ENCODE measurements at regions not wholly inside any gene's neighbourhood (a gene's known extent, or its start where the extent isn't known, plus 50 kb on each side); places are given as distances from the start of the nearest gene placed in this dataset.

- no peak overlapping the region for H3K4me3 ChIP-seq
- H3K36me3 ChIP-seq: no peaks in the 10 kb centered on the region
- H3K27ac ChIP-seq: no peak overlapping the region
- no peaks in the 10 kb centered on the region for H3K4me1 ChIP-seq
- no peaks in the 10 kb centered on the region for H3K27me3 ChIP-seq
- ATAC-seq: no peak
- no peaks in the 10 kb centered on the region for H3K9me3 ChIP-seq
- no peak for DNase-seq
- TF ChIP-seq, protein P1, sequence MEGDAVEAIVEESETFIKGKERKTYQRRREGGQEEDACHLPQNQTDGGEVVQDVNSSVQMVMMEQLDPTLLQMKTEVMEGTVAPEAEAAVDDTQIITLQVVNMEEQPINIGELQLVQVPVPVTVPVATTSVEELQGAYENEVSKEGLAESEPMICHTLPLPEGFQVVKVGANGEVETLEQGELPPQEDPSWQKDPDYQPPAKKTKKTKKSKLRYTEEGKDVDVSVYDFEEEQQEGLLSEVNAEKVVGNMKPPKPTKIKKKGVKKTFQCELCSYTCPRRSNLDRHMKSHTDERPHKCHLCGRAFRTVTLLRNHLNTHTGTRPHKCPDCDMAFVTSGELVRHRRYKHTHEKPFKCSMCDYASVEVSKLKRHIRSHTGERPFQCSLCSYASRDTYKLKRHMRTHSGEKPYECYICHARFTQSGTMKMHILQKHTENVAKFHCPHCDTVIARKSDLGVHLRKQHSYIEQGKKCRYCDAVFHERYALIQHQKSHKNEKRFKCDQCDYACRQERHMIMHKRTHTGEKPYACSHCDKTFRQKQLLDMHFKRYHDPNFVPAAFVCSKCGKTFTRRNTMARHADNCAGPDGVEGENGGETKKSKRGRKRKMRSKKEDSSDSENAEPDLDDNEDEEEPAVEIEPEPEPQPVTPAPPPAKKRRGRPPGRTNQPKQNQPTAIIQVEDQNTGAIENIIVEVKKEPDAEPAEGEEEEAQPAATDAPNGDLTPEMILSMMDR (IDR thresholded peaks at IDR 0.05): no peak
- intact Hi-C loops (cut with DNase I): no loop called here
Measured at GRCh38 chr5:133667217-133667616, 54.9 kb upstream of the FSTL4 start.

DNA sequence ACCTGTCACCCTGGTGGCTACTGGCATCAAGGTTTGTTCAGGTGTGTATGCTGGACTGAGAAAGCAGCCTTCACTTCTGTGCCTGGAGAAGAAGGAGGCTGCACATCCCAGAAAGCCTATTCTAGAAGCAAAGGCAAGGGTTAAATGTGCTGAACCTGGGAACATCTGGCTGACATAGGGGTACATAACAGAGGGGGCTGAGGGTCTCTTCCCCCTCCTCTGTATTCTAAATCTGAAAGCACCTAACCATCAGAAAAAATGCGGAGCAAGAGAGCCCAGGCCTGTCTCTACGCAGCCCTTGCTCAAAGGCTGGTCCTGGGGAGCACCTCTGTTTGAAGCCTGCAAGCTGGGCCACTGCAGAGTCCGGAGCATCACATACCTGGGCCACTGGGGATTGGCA is 53.2 kb upstream of the FSTL4 start:
- Histone ChIP-seq H3K27ac (no peak overlapping the region), H3K27me3 (no peaks in the 10 kb centered on the region), H3K36me3 (no peaks in the 10 kb centered on the region), H3K9me3 (no peaks in the 10 kb centered on the region), H3K4me3 (no peak overlapping the region), H3K4me1 (no peaks in the 10 kb centered on the region)
- ATAC-seq: no peak
- no peak for DNase-seq
- TF ChIP-seq, protein P1 (IDR thresholded peaks at IDR 0.05): no peak
- intact Hi-C loops (cut with DNase I): no loop called here

DNA sequence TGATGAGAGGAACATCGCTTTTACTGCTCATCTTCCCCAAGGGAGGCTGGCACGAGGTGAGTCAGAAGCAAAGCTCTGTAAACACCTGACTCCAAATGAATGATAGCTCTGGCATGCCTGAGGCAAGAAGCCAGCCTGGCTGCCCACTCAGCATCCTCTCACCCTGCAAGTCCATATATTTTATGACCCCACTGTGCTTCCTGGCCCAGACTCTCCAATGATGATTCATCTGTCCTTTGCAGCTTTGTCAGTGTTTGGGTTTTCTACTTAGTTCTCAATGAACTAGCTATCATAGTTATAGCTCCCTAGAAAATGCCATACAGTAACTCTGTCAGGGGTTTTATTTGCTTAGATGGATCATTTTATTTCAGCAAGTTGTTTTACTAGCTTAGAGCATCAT is 52.1 kb upstream of the FSTL4 start:
- H3K4me1 ChIP-seq: no peaks in the 10 kb centered on the region
- no peaks in the 10 kb centered on the region for H3K36me3 ChIP-seq
- no peak for ATAC-seq
- H3K4me3 ChIP-seq: no peak overlapping the region
- TF ChIP-seq, protein P1 (IDR thresholded peaks at IDR 0.05): no peak
- no peaks in the 10 kb centered on the region for H3K9me3 ChIP-seq
- H3K27me3 ChIP-seq: no peaks in the 10 kb centered on the region
- no peak for DNase-seq
- intact Hi-C loops (cut with DNase I): no loop called here
- H3K27ac ChIP-seq: no peak overlapping the region

- Histone ChIP-seq H3K27ac (no peak overlapping the region), H3K27me3 (no peaks in the 10 kb centered on the region), H3K4me1 (no peaks in the 10 kb centered on the region), H3K9me3 (no peaks in the 10 kb centered on the region), H3K4me3 (no peak overlapping the region), H3K36me3 (no peaks in the 10 kb centered on the region)
- ATAC-seq (no peak), DNase-seq (no peak)
- intact Hi-C loops (cut with DNase I): no loop called here
- TF ChIP-seq, protein P1 (IDR thresholded peaks at IDR 0.05): no peak
Measured at GRCh38 chr5:133663397-133664054, 51.2 kb upstream of the FSTL4 start.

GRCh38 chr5:133662578-133662977 is 50.2 kb upstream of the FSTL4 start:
- H3K9me3 ChIP-seq: no peaks in the 10 kb centered on the region
- H3K27me3 ChIP-seq: no peaks in the 10 kb centered on the region
- DNase-seq (no peak), ATAC-seq (no peak)
- H3K27ac ChIP-seq: no peak overlapping the region
- no peak overlapping the region for H3K4me3 ChIP-seq
- H3K36me3 ChIP-seq: no peaks in the 10 kb centered on the region
- TF ChIP-seq, protein P1 (IDR thresholded peaks at IDR 0.05): no peak
- intact Hi-C loops (cut with DNase I): no loop called here
- no peaks in the 10 kb centered on the region for H3K4me1 ChIP-seq

Measured in upper lobe of right lung (tissue), 1 donor.